K562 (cell line): ENCODE measurements at regions not wholly inside any gene's neighbourhood (a gene's known extent, or its start where the extent isn't known, plus 50 kb on each side); places are given as distances from the start of the nearest gene placed in this dataset.

Experiments
- EP400 ChIP-seq: fragments of 450-650 bp; IDR thresholded peaks from 2 replicates; pipeline ENCODE4 v1.6.1; 2017; ENCODE audit warnings: antibody characterized with exemption, mild to moderate bottlenecking, moderate library complexity
- ILK ChIP-seq: fragments of 450-650 bp; IDR thresholded peaks from 2 replicates; pipeline ENCODE4 v1.6.1; 2016; ENCODE audit warnings: missing genetic modification characterization, low read depth, mild to moderate bottlenecking, missing compliant biosample characterization, moderate library complexity, borderline replicate concordance
- MXD1 ChIP-seq: fragments of 250-450 bp; sonication (Bioruptor Pico); IDR thresholded peaks from 2 replicates; pipeline ENCODE4 v1.8.0; 2021; ENCODE audit warnings: borderline replicate concordance, mild to moderate bottlenecking, moderate library complexity; ENCODE audit not compliant: poor library complexity, severe bottlenecking
- RAD21 ChIP-seq, 2 experiments: fragments of 250-450 bp in 1 of 2; fragments of 450-650 bp in 1 of 2; sonication (Bioruptor Pico) in 1 of 2; formaldehyde crosslinking in 1 of 2; IDR thresholded peaks in 1 of 2; conservative IDR thresholded peaks in 1 of 2; 2 replicates each; pipeline versions ENCODE4 v1.4.0 to v1.8.0; 2020 to 2022; ENCODE audit warnings: mild to moderate bottlenecking in 2 of 2, moderate library complexity in 1 of 2
- REST ChIP-seq, 2 experiments: fragments of 450-650 bp; formaldehyde crosslinking in 1 of 2; IDR thresholded peaks; 2 replicates each; pipeline versions ENCODE4 v1.4.0 to v1.6.1; 2014 to 2020; ENCODE audit warnings: mild to moderate bottlenecking in 2 of 2, borderline replicate concordance in 1 of 2, low read depth in 1 of 2
- STAG1 ChIP-seq: sonication (generic); formaldehyde crosslinking; IDR thresholded peaks from 2 replicates; pipeline ENCODE4 v1.5.0; 2020; ENCODE audit warnings: missing genetic modification reagents, borderline replicate concordance

GRCh38 chr12:89019439-89020120 is 332.7 kb downstream of the DUSP6 start (continued):
- TF ChIP-seq REST (IDR thresholded peaks at IDR 0.05; ENCODE audit: borderline replicate concordance) (peak; percentile 74), REST (CRISPR knock-in tag; IDR thresholded peaks at IDR 0.05; ENCODE audit: low read depth) (no peak), EP400 (no peak), STAG1 (CRISPR knock-in tag) (peak; percentile 96), MXD1 (CRISPR knock-in tag) (no peak), RAD21 (CRISPR knock-in tag; conservative IDR thresholded peaks at IDR 0.05 in 1 of 2, IDR thresholded peaks at IDR 0.05 in 1 of 2) (peak; percentile 97), ILK (tag) (no peak)
